ENCODE measurements at regions not wholly inside any gene's neighbourhood (a gene's known extent, or its start where the extent isn't known, plus 50 kb on each side); places are given as distances from the start of the nearest gene placed in this dataset.
A peak's percentile ranks its signal among the peaks of the same experiment; 100 is the strongest.
"Not testable (repeated sequence)": the region's sequence is repeated elsewhere in the genome, so short reads cannot be mapped to it uniquely, and the experiment has no call there.

DNA sequence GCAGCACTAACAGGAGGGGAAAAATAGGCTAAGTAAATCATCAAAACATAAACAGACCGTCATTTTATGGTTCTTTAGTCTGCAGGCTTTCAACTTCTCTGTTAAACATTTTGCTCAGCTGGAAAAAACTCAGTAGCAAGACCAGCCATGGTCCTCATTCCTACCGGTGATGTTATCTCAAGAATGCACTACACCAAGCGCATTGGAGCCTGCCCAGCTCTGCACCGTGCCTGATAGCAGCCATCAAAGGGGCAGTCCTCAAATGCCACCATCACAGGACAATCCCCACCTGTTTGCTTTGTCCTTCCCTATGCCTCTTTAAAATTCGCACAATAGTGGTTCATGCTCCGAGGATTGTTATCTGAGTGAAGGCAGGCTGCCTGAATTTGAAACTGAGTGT lies 181.5 kb upstream of the MON1B start:
- no peak for FAIRE-seq

DNA sequence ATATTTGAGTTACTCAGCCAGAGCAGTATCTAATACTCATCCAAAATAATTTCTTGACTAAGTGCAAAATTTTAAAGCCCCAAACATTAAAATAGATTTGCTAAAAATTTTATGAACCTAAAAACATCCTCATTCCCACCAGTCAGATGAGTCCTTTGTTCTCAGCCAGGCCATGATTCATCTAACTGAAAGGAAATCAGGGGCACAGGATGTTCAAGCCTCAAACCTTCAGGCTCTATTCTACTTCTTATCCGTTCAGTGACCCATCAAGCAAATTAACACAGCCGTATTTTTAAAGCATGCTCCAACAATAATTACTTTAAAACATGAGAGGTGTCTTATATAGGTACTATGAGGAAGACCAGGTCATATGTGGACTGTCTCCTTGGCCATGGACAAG lies 176.5 kb upstream of the MON1B start:
- FAIRE-seq: no peak

GRCh38 chr16:77030600-77030999 lies 160.4 kb upstream of the MON1B start:
- no peak for FAIRE-seq

DNA sequence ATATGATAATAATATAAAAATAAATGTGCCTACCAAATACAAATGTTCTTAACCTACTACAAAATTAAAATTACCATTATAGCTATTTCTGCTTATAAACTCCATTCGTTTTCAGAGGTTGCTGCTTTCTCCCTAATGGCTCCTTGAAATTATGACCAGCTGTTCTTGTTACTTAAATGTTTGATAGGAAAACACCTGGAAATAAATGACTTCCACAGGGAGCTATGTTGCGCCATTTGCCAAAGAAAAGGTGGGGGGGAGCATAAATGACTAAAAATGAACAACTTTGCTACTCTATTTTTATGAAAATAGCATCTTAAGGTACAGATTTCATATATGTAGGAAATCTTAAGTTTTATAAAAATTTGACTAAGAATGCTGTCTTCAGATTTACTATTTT lies 157.5 kb upstream of the MON1B start:
- peak; percentile 9 for FAIRE-seq

GRCh38 chr16:77035361-77035760 lies 155.6 kb upstream of the MON1B start:
- no peak for FAIRE-seq

DNA sequence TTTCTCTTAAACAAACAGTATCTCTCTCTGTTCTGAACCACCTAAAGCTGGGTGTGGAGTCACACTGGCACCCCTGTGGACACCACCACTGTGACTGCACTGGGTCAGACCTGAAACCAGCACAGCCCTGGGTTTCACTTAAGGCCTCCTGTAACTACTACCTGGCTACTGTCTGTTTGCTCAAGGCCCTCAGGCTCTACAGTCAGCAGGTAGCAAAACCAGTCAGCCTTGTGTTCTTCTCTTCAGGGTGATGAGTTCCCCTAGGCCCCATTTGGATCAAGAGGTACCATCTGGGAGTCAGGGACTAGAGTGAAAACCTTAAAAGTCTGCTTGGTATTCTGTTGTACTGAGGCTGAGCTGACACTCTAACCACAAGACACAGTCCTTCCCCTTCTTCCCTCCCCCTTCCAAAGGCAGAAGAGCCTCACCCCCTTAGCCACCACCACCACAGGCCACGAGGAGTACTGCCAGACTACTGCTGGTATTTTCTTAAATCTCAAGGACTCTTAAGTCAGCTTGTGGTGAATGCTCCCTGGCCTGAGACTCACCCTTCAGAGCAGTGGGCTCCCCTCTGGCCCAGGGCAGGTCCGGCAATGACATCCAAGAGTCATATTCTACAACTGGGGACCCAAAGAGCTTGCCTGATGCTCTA lies 153.2 kb upstream of the MON1B start:
- FAIRE-seq: no peak

- no peak for FAIRE-seq
Measured at GRCh38 chr16:77041468-77041867, 149.5 kb upstream of the MON1B start.

- no peak for FAIRE-seq
Measured at GRCh38 chr16:77043076-77043475, 147.9 kb upstream of the MON1B start.

DNA sequence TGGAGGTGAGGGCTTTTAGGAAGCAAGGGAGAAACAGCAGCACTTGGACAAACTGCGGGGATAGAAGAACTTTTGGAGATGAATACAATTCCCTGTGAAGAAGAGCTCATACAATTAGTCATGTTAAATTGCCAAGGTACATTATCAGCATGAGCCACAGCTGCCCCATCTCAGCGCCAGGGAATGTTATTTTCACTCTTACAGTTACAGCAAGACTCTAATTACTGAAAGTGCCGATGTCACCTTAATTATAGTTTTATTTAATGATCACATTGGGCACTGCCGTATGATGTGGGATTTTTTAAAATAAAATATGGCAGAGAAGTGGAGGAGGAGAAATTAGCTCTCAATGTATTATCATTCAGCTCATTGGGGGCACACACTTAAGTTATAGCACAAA lies 144.8 kb upstream of the MON1B start:
- no peak for FAIRE-seq

GRCh38 chr16:77048085-77048484 lies 142.9 kb upstream of the MON1B start:
- no peak for FAIRE-seq

- no peak for FAIRE-seq
Measured at GRCh38 chr16:77049577-77049976, 141.4 kb upstream of the MON1B start.

DNA sequence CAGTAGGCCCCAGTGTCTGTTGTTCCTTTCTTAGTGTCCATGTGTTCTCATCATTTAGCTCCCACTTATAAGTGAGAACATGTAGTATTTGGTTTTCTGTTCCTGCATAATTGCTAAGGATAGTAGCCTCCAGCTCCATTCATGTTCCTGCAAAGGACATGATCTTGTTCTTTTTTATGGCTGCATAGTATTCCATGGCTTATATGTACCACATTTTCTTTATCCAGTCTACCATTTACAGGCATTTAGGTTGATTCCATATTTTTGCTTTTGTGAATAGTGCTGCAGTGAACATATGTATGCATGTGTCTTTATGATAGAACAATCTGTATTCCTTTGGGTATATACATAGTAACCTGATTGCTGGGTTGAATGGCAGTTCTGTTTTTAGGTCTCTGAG lies 134.4 kb upstream of the MON1B start:
- FAIRE-seq: not testable (repeated sequence)

DNA sequence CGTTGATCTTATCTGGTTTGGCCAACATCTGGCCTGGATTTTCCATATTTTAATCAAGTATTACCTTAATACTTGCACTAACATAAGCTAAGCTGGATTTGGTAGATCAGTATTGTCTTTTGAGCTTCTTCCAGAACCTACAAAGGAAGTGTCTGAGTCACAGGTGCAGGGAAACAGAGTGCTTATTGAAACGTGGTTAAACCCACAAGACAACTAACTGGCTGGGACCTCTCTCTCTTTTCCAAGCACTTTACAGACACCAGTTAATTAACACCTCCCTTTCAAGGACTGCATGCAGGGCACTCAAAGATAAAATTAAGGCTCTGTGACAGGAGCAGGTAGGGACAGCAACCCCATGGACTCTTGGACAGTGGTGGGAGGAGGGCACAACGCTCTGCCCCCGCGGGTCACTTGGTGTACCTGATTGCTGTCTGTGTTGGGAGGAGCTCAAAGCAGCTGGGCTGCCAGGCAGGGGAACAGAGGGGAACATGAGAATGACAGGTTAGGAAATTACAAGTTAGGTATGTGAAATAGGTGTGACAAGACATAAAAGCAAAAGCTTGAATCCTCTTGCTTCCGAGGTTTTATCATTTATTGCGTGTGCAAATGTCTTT lies 133.7 kb upstream of the MON1B start:
- no peak for FAIRE-seq

- no peak for FAIRE-seq
Measured at GRCh38 chr16:77059446-77059845, 131.5 kb upstream of the MON1B start.

GRCh38 chr16:77060614-77061013 lies 130.4 kb upstream of the MON1B start:
- no peak for FAIRE-seq

GRCh38 chr16:77062878-77063675 lies 127.9 kb upstream of the MON1B start:
- no peak for FAIRE-seq

DNA sequence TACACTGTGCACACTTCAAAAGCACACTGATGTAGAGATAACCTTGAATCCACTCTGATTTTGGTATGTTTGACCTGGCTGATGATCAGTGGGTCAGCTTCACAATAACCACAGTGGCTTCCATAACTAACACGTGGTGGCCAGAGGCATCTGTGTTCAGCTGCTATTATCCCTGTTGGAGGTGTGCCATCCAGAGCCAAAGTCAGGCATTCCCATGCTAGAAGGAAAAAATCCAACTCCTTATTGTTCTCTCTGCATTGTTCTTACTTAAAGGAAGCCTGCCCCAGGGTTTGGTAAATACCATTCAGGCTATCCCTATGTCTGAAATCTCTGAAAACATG lies 127.3 kb upstream of the MON1B start:
- no peak for FAIRE-seq

DNA sequence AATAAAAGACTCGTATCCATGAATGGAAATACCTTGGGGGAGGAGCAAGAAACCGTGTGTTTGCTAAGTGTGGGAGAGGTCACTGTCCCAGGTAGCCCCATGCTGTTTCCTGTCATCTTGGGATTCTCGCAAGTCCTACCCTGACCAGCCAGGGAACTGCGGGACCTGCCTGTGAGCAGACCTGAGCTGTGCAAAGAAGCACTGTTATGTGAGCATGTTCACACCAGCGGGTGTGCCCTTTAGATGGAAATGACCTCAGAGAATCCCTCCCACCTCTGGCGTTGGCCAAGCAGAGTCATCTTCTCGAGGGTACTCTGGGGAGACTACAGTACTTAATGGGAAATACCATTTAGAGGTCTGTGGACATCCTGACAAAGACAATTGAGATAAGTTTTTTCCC lies 127.0 kb upstream of the MON1B start:
- FAIRE-seq: no peak

- no peak for FAIRE-seq
Measured at GRCh38 chr16:77066896-77067496, 124.0 kb upstream of the MON1B start.

GRCh38 chr16:77067900-77068299 lies 123.1 kb upstream of the MON1B start:
- FAIRE-seq: no peak

- no peak for FAIRE-seq
Measured at GRCh38 chr16:77068402-77068801, 122.6 kb upstream of the MON1B start.

DNA sequence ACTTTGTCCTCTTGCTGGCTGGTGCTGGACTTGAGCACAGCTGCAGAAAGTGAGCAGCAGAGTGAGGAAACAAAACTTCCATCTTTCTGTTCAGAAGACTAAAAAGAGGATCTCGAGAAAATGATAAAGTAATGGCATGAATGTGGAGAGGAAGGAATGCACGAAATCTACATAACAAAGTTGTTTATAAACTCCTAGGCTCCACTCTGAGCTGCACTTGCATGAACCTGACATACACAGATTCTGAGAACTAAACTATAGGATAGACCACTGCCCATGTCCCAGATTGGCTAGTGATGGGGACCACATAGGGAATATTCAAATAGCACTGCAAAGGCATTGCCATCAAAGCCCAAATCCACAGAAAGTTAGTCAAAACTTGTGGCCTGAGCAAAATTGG lies 121.1 kb upstream of the MON1B start:
- no peak for FAIRE-seq

DNA sequence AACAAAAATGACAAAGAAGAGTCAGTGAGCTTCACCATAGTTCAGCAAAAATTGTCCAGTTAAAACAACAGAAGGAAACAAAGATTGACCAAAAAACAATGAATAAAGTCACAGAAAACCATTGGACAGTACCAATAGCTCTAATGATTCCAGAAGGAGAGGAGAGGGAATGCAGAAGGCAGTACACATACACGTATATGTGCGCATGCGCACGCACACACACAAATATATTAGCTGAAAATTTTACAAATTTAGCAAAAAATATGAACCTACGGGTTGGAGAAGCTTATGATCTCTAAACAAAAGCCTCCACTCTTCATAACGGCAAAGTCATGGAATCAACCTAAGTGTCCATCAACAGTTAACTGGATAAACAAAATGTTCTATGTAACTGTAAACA lies 120.3 kb upstream of the MON1B start:
- FAIRE-seq: no peak

DNA sequence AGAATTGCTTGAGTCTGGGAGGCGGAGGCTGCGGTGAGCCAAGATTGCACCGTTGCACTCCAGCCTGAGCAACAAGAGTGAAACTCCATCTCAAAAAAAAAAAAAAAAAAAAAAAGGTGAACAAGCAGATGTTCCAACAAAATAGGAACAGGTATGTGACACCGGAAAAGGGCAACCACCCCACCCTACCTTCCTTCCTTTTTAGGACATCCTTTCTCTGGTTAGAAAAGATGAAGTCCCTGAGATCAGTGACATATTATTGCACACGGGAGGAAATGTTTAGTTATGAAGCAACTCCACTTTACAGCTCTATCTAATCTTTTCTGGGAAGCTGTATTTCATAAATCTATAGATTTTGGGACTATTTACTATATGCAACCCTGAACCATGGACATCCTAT lies 114.2 kb upstream of the MON1B start:
- FAIRE-seq: no peak
